CD4-positive, alpha-beta T cell treated with Interleukin-4 for 1 hour (primary cell): ENCODE measurements at regions not wholly inside any gene's neighbourhood (a gene's known extent, or its start where the extent isn't known, plus 50 kb on each side); places are given as distances from the start of the nearest gene placed in this dataset.

Source experiments
- DNase-seq, 2 donors: peaks; one replicate each; pipeline ENCODE4 v3.0.0-alpha.2; 2020 to 2022

- DNase-seq = no peak
Observed at GRCh38 chr20:22503577-22503976, 80.8 kb downstream of the FOXA2 start.

GRCh38 chr20:22502731-22503191 lies 81.6 kb downstream of the FOXA2 start:
- no peak for DNase-seq

- DNase-seq = no peak
Observed at GRCh38 chr20:22501566-22502344, 82.6 kb downstream of the FOXA2 start.

DNA sequence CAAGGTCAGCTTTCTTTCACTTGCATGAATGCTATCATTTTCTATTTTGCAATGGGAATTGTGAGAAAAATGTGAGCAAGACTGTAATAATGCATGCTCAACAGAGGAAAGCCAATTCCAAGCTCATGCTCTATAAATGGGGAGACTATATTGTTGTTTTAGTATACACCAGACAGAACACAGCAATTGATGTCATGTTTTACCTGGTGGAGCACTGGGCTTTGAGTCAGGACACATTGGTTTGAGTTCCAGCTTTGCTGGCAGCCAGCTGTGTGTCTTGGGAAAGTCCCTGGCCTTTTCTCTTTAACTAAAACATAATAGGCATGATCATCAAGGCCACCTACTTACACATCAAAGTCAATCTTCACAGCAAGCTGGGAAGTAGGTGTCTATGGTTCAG lies 83.3 kb downstream of the FOXA2 start:
- DNase-seq = no peak

GRCh38 chr20:22499515-22500166 lies 84.7 kb downstream of the FOXA2 start:
- DNase-seq = no peak

GRCh38 chr20:22496817-22497216 lies 87.6 kb downstream of the FOXA2 start:
- no peak for DNase-seq

GRCh38 chr20:22495789-22496188 lies 88.6 kb downstream of the FOXA2 start:
- no peak for DNase-seq

- no peak for DNase-seq
Observed at GRCh38 chr20:22495172-22495571, 89.2 kb downstream of the FOXA2 start.

- no peak for DNase-seq
Observed at GRCh38 chr20:22492497-22492896, 91.9 kb downstream of the FOXA2 start.

DNA sequence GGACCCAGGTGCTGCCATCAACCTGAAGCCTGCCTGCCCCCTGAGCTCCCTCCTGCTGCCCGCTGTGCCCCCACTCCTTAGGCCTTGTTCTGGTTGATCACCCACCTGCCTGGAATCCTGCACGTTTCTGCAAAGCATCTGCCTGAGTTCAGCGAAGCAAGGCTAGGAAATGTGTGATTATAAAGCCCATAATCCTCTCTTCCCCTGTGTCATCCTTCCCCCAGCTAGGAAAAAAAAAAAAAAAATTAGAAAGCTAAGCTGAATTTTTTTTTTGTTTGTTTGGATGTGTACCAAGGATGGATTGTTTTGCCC lies 93.2 kb downstream of the FOXA2 start:
- DNase-seq = no peak

- no peak for DNase-seq
Observed at GRCh38 chr20:22490287-22491193, 93.8 kb downstream of the FOXA2 start.

GRCh38 chr20:22489626-22490286 lies 94.6 kb downstream of the FOXA2 start:
- DNase-seq = no peak

GRCh38 chr20:22480336-22480735 lies 104.0 kb downstream of the FOXA2 start:
- DNase-seq = no peak

DNA sequence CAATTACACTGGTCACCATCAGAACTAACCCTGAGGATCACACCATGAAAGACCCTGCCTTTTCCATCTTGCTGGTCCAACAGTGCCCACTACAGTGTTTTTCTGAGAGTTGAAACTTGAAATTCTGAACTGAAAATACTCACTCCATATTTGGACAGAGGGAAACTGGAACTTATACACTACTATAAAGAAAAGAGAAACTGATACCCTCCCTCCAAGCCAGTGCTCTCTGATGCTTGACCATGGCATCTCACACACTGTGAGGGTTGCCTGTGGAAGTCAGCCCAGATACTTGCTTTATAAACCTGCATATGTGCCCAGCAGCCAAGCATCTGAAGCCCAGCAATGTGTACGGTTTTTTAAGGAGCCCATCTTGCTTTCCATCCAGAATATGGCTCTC lies 108.7 kb downstream of the FOXA2 start:
- no peak for DNase-seq

DNA sequence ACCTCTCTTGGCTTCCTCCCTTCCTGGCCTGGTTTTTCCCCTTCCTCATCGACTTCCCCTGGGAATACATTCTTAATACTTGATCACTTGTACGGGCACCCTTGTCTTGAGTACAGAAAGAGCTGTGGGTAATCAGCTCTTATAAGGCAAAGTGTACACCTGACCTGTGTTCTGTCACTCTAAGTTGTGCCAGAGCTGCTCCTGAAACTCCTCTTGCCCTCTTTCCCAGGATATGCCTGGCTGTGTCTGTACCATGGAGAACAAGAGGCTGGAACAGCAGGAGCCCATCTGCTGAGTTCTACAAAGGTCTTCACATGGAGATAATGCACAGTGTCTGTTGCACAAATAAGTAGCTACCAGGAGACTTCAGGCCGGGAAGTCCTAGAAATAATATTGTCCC lies 110.1 kb downstream of the FOXA2 start:
- DNase-seq = no peak

DNA sequence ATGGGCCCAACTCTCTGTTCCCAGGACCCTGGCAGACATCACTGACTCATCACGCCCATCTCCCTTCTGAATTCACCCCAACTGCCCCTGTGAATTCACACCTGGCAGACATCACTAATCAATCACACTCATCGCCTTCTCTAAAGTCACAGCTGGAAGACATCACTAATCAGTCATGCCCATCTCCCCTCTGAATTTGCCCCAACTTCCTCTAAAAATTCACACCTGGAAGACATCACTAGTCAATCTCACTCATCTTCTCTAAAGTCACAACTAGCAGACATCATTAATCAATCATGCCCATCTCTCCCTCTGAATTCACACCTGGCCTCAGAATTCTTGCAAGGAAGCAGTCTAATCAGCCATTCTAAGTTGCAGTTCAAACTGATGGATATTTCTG lies 111.1 kb downstream of the FOXA2 start:
- no peak for DNase-seq

DNA sequence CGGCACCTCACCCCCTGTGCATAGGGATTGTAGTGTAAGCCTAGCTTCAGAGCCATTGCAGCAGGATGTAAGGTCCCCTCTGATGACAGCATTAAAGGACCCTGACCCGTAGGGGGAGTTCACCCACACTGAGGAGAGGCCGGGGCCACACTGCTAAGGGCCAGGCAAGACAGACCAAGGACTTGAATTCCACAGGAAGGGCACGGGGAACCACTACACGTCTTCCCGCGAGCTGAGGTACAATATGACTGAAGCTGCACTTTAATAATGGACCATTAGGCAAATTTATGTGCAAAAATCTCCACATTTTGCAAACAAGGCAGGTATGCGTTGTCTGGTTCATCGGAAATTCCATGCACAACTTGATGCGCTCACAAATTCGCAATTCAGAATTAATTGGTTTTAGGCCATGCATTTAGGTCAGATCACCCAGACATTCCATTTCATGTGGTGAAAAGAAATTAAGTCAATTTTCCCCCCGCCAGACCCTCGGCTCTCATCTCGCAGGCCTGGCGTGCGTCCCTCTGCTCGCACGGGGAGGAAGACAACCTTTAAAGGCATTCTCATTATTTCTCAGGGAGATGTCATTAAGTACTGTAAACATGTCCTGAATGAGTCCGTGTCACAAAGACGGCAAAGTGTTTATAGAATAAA lies 111.8 kb downstream of the FOXA2 start:
- no peak for DNase-seq

DNA sequence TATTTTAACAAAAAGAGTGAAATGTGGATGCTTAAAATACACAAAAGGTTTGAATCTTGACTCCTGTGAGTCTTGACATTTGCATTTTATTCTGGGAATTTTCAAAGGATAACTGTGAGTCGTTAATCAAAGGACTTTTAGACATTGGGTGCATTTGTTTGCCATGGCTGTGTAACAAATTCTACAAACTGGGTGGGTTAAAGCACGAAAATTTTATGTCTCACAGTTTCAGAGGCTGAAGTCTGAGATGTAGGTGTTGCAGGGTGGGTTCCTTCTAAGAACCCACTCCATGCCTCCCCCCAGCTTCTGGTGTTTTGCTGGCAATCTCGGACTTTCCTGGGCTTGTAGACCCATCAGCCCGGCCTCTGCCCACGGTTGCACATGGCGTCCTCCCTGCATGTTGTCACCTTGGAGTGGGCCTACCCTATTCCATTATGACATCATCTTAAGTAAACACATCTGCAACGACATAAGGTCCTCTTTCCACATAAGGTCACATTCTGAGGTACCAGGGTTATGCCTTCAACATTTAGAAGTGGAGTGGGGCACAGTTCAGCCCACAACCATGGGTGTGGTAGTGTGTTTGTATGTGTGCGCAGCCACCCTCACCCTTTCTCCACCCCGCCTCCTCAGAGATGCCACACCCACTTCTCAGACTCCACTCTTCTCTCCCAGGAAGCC lies 113.1 kb downstream of the FOXA2 start:
- no peak for DNase-seq

DNA sequence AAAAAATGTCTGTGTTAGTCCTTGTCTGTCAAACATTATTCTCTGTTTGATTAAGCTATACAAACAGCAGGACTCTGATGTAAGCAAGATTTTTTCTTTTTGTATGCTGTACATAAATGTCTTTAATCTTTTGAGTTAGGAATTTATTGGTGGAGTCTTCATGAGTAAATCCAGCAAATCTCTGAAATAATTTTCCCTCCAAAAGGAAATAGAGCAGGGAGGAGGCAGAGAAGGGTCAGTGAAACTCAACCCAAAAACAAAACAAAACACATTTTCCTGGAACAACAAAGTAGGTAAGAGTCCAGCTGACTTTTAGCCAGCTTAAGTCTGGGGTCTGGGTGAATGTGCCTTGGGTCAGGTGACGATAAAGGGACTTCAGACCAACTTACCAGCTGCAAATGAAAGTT lies 113.7 kb downstream of the FOXA2 start:
- DNase-seq = no peak

- no peak for DNase-seq
Observed at GRCh38 chr20:22466447-22467171, 117.8 kb downstream of the FOXA2 start.
